Vagina (tissue), 2 donors: ENCODE measurements at regions not wholly inside any gene's neighbourhood (a gene's known extent, or its start where the extent isn't known, plus 50 kb on each side); places are given as distances from the start of the nearest gene placed in this dataset.
"Not testable (repeated sequence)": the region's sequence is repeated elsewhere in the genome, so short reads cannot be mapped to it uniquely, and the experiment has no call there.

ENCODE experiments used
- DNase-seq, 2 donors: peaks; one replicate each; pipeline ENCODE4 v3.0.0-alpha.2; 2017; ENCODE audit errors: extremely low spot score in 2 of 2
- H3K27ac ChIP-seq: fragments of 200-600 bp; sonication (generic); one replicate; pipeline ENCODE4 v1.5.1; 2019
- H3K27me3 ChIP-seq: fragments of 200-600 bp; sonication (generic); one replicate; pipeline ENCODE4 v1.5.1; 2019
- H3K36me3 ChIP-seq, 2 donors: fragments of 200-600 bp; sonication (generic); one replicate each; pipeline ENCODE4 v1.5.1; 2017 to 2019
- H3K4me1 ChIP-seq: fragments of 200-600 bp; sonication (generic); one replicate; pipeline ENCODE4 v1.5.1; 2019
- H3K4me3 ChIP-seq, 2 donors: fragments of 200-600 bp; sonication (generic); 1 replicate in 1 of 2; 2 replicates in 1 of 2; pipeline ENCODE4 v1.5.1; 2016 to 2019
- H3K9me3 ChIP-seq: fragments of 200-600 bp; sonication (generic); one replicate; pipeline ENCODE4 v1.5.1; 2019
- POLR2A ChIP-seq, 2 donors: fragments of 450-650 bp; IDR thresholded peaks; one replicate each; pipeline ENCODE4 v1.6.1; 2017; ENCODE audit warnings: antibody characterized with exemption in 2 of 2, mild to moderate bottlenecking in 2 of 2, moderate library complexity in 2 of 2
- POLR2AphosphoS5 ChIP-seq, 2 donors: sonication (generic); formaldehyde crosslinking; IDR thresholded peaks; one replicate each; pipeline ENCODE4 v1.9.0; 2017; ENCODE audit warnings: antibody characterized with exemption in 2 of 2, mild to moderate bottlenecking in 2 of 2, low read depth in 1 of 2; ENCODE audit not compliant: insufficient read depth in 1 of 2
- intact Hi-C: fragments of 100-400 bp; cut with DNase I; formaldehyde crosslinking; loops from one replicate; pipeline ENCODE4 v1.15.1; 2023
- TF ChIP-seq, protein P1 (sequence below), 3 experiments: fragments of 450-650 bp in 2 of 3; fragments of 200-600 bp in 1 of 3; sonication (generic) in 1 of 3; IDR thresholded peaks; one replicate each; pipeline ENCODE4 v1.5.1; 2017 to 2019; ENCODE audit warnings: antibody characterized with exemption in 3 of 3, mild to moderate bottlenecking in 2 of 3, moderate library complexity in 2 of 3

DNA sequence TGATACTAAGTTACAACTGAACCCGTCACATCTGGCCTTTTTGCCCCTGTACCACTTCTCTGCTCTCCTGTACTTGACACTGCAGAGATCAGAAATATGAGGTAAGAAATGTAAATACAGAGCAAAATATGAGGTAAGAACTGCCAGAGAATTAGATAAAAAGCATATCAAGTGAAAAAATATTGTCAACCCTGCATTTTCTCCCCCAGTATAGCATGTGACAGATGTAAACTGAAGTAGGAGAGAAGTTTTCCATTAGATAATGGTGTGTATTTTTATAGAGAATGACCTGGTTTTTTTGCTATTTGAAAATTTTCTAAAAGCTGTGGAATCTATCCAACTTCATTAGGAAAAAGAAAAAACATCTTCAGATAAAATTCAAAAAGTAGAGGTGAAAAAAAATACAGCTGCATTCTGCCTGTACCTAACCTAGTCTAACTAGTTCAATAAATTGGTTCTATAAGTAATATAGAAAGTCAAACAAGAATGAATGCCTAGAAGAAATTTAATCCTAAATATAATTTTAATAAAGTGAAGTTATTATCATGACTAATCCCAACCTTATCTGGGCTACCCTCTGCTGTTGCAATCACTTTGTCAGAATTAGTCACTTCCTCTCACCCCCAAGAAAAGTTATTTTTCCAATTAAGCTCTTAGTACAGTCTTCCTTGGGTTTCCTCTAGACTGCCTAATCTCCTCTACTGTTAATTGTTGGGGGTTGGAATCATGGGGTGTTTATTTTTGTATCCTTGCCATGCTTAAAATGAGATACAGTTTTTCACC is 210.0 kb downstream of the RASSF9 start:
- intact Hi-C loops, result no loop called here
- Histone ChIP-seq H3K9me3 (no peaks in the 10 kb centered on the region), H3K27me3 (no peaks in the 10 kb centered on the region), H3K4me1 (no peaks in the 10 kb centered on the region), H3K36me3 (no peaks in the 10 kb centered on the region), H3K4me3 (no peak overlapping the region), H3K27ac (no peak overlapping the region)
- DNase-seq, result no peak
- TF ChIP-seq POLR2A (IDR thresholded peaks at IDR 0.05), result no peak

DNA sequence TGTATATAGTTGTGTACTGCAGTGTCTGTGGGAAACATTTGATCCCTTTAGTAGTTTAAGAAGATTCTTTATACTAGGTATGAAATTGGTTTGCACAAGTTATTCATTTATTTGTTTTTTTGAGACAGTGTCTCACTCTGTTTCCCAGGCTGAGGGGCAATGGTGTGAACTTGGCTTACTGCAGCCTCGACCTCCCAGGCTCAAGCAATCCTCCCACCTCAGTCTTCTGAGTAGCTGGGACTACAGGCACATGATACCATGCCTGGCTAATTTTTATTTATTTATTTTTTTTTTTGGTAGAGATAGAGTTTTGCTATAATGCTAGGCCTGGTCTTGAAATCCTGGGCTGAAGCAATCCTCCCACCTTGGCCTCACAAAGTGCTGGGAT is 209.4 kb downstream of the RASSF9 start:
- Histone ChIP-seq H3K27ac (no peak overlapping the region), H3K4me1 (no peaks in the 10 kb centered on the region), H3K4me3 (no peak overlapping the region), H3K9me3 (no peaks in the 10 kb centered on the region), H3K27me3 (no peaks in the 10 kb centered on the region), H3K36me3 (no peaks in the 10 kb centered on the region)
- no peak for TF ChIP-seq POLR2AphosphoS5 (IDR thresholded peaks at IDR 0.05; ENCODE audit: insufficient read depth in 1 of 2, low read depth in 1 of 2)
- TF ChIP-seq POLR2A (IDR thresholded peaks at IDR 0.05), result no peak
- TF ChIP-seq, protein P1, sequence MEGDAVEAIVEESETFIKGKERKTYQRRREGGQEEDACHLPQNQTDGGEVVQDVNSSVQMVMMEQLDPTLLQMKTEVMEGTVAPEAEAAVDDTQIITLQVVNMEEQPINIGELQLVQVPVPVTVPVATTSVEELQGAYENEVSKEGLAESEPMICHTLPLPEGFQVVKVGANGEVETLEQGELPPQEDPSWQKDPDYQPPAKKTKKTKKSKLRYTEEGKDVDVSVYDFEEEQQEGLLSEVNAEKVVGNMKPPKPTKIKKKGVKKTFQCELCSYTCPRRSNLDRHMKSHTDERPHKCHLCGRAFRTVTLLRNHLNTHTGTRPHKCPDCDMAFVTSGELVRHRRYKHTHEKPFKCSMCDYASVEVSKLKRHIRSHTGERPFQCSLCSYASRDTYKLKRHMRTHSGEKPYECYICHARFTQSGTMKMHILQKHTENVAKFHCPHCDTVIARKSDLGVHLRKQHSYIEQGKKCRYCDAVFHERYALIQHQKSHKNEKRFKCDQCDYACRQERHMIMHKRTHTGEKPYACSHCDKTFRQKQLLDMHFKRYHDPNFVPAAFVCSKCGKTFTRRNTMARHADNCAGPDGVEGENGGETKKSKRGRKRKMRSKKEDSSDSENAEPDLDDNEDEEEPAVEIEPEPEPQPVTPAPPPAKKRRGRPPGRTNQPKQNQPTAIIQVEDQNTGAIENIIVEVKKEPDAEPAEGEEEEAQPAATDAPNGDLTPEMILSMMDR (IDR thresholded peaks at IDR 0.05), result no peak
- intact Hi-C loops, result no loop called here
- DNase-seq, result no peak

- Histone ChIP-seq H3K9me3 (no peaks in the 10 kb centered on the region), H3K4me1 (no peaks in the 10 kb centered on the region), H3K4me3 (no peak overlapping the region), H3K27me3 (no peaks in the 10 kb centered on the region), H3K27ac (no peak overlapping the region), H3K36me3 (no peaks in the 10 kb centered on the region)
- intact Hi-C loops, result no loop called here
- TF ChIP-seq POLR2AphosphoS5 (IDR thresholded peaks at IDR 0.05; ENCODE audit: insufficient read depth in 1 of 2, low read depth in 1 of 2) (no peak), POLR2A (IDR thresholded peaks at IDR 0.05) (no peak)
- TF ChIP-seq, protein P1 (IDR thresholded peaks at IDR 0.05), result no peak
- no peak for DNase-seq
Observed at GRCh38 chr12:85627584-85627983, 208.6 kb downstream of the RASSF9 start.

- H3K9me3 ChIP-seq, H3K4me1 ChIP-seq, DNase-seq, H3K4me3 ChIP-seq, H3K27ac ChIP-seq, intact Hi-C loops, H3K27me3 ChIP-seq, H3K36me3 ChIP-seq: not testable (repeated sequence)
Observed at GRCh38 chr12:85628562-85628961, 207.6 kb downstream of the RASSF9 start.

DNA sequence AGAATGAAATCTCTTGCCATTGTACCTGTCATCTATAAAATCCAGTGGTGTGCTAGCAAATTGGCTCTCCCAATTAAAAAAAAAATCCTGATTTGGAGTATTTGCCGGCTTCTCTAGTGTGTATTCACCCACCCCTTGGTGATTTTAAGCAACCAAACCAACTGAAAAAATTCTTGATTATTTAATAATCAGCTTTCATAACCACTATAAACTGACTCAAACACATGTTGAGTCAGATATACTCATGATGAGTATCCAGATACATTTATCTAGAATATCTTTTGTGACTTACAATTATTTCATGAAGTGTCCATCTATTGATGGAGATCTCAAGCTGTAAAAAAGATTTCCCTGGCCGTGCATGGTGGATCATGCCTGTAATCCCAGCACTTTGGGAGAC is 205.4 kb downstream of the RASSF9 start:
- intact Hi-C loops, result no loop called here
- Histone ChIP-seq H3K36me3 (no peaks in the 10 kb centered on the region), H3K4me3 (no peak overlapping the region), H3K27me3 (no peaks in the 10 kb centered on the region), H3K9me3 (no peaks in the 10 kb centered on the region), H3K27ac (no peak overlapping the region), H3K4me1 (no peaks in the 10 kb centered on the region)
- no peak for DNase-seq
- TF ChIP-seq POLR2A (IDR thresholded peaks at IDR 0.05) (no peak), POLR2AphosphoS5 (IDR thresholded peaks at IDR 0.05; ENCODE audit: insufficient read depth in 1 of 2, low read depth in 1 of 2) (no peak)
- TF ChIP-seq, protein P1 (IDR thresholded peaks at IDR 0.05), result no peak

- no peaks in the 10 kb centered on the region for H3K27me3 ChIP-seq
- H3K4me1 ChIP-seq, result no peaks in the 10 kb centered on the region
- intact Hi-C loops, result no loop called here
- H3K9me3 ChIP-seq, result no peaks in the 10 kb centered on the region
- H3K36me3 ChIP-seq, result no peaks in the 10 kb centered on the region
- DNase-seq, result no peak
- TF ChIP-seq, protein P1 (IDR thresholded peaks at IDR 0.05), result no peak
- no peak for TF ChIP-seq POLR2A (IDR thresholded peaks at IDR 0.05)
- no peak for TF ChIP-seq POLR2AphosphoS5 (IDR thresholded peaks at IDR 0.05; ENCODE audit: insufficient read depth in 1 of 2, low read depth in 1 of 2)
- H3K27ac ChIP-seq, result no peak overlapping the region
- H3K4me3 ChIP-seq, result no peak overlapping the region
Observed at GRCh38 chr12:85632390-85632789, 203.8 kb downstream of the RASSF9 start.
